Activated naive CD8-positive, alpha-beta T cell (primary cell): ENCODE measurements at regions not wholly inside any gene's neighbourhood (a gene's known extent, or its start where the extent isn't known, plus 50 kb on each side); places are given as distances from the start of the nearest gene placed in this dataset.
"Not testable (repeated sequence)": the region's sequence is repeated elsewhere in the genome, so short reads cannot be mapped to it uniquely, and the experiment has no call there.

Experiments
- H3K27ac Mint-ChIP-seq: one replicate; pipeline ENCODE4 v1.8.0; 2021; ENCODE audit warnings: mixed read lengths
- H3K27me3 Mint-ChIP-seq: one replicate; pipeline ENCODE4 v1.8.0; 2021; ENCODE audit warnings: mixed read lengths
- H3K36me3 Mint-ChIP-seq: one replicate; pipeline ENCODE4 v1.8.0; 2021; ENCODE audit warnings: mixed read lengths
- H3K4me1 Mint-ChIP-seq: one replicate; pipeline ENCODE4 v1.8.0; 2021; ENCODE audit warnings: low read depth, mixed read lengths
- H3K4me3 Mint-ChIP-seq: one replicate; pipeline ENCODE4 v1.8.0; 2021; ENCODE audit warnings: mild to moderate bottlenecking, mixed read lengths
- H3K9me3 Mint-ChIP-seq: one replicate; pipeline ENCODE4 v1.8.0; 2021; ENCODE audit warnings: low read depth, mixed read lengths

DNA sequence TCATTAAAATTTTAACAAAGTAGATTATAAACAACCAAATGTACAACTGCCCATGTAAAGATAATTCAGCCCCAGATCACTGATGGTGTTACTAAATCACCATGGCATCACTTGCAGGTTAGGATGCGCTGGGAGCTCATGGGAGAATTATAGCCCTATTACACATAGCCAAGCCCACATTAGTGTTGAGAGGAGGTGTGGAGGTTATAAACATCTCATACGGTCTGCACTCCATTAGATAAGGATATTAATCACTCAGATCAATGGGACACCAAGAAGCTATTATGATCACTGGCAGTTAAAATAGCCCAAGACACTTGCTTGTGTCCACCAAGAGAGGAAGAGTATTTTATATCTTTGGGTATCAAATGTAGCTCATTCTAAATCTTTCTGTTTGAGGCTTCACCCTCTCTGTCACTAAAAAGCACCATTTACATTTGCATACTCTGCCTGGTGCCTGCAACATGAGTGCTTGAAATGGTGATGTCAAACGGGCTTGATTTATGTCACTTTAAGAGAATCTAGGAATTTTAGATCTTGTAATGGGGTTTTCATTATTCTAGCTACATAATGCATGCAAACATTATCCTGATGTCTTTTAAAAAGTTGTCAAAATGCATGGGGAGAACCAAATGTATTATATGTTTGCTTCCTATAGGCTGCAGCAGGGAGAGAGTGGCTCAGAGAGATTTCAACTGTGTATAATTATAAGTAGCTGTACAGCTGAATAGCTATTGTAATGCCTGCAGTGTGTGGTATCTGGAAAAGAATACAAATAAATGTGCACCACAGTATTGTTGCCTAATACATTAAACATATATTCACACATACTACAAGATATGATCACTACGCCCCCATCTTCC, 654.1 kb upstream of the MARCKS start:
- H3K36me3 Mint-ChIP-seq: no peaks in the 10 kb centered on the region
- H3K27ac Mint-ChIP-seq: no peak overlapping the region
- no peaks in the 10 kb centered on the region for H3K4me1 Mint-ChIP-seq
- H3K4me3 Mint-ChIP-seq: no peak overlapping the region
- H3K9me3 Mint-ChIP-seq: peaks cover 5% of the 10 kb centered on the region
- no peaks in the 10 kb centered on the region for H3K27me3 Mint-ChIP-seq

DNA sequence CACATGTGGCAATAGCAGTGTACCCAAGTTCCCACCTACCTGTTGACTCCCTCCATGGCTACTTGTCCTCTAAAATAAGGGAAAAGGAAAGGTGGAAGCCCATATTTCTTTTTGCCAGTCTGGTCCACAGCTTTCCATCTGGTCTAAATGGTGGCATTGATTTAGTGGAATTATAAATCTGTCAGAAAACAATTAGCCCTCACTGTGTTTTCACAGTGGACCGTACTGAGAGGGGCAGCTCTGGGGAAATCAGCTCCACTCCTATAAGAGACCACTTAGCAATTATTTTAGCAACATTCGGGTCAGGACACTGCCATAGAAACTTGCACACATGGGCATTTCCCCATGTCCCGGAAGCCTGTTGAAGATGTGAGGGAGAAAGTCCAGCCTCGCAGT, 653.4 kb upstream of the MARCKS start:
- Mint-ChIP-seq H3K36me3 (no peaks in the 10 kb centered on the region), H3K27ac (no peak overlapping the region), H3K27me3 (no peaks in the 10 kb centered on the region)

DNA sequence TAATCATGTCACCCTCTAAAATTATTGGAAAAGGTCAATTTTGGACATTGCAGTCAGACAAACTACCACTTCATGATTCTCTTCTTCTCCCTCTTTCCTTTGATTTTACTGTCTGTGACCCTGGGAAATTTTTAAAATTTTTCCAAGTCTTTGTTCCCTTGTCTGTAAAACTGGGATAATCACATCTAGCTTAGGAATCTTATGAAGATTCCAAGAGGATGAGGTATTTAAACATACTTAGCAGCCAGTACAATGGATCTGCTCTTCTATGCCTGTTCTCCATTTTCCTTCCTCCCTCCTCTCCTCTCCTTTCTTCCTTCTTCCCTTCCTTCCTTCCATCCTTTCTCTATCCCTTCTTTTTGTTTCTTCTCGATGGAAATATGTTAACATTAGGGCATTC, 651.6 kb upstream of the MARCKS start:
- Mint-ChIP-seq H3K9me3 (peaks cover 5% of the 10 kb centered on the region), H3K36me3 (no peaks in the 10 kb centered on the region), H3K27ac (no peak overlapping the region), H3K27me3 (no peaks in the 10 kb centered on the region), H3K4me3 (no peak overlapping the region), H3K4me1 (no peaks in the 10 kb centered on the region)

More for the DNA sequence above, 653.4 kb upstream of the MARCKS start:
- no peak overlapping the region for H3K4me3 Mint-ChIP-seq
- no peaks in the 10 kb centered on the region for H3K4me1 Mint-ChIP-seq
- peaks cover 5% of the 10 kb centered on the region for H3K9me3 Mint-ChIP-seq

DNA sequence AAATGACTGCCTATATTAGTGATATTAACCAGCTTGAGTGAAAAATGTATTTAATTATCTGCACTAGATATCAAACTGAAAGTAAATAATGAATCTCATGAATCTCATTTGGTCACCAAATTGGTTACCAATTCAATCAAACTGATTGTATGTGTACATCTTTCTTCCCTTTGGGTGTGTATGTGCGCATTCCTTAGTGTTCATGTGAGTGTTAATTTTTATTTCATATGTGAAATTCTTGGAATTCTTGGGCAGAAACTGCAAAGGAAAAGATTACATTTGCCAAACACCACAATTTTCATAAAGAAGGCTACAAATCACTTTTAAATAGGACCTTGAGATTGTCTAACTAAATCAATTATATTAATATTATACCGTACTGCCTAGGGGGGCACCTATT, 648.4 kb upstream of the MARCKS start:
- H3K27ac Mint-ChIP-seq: no peak overlapping the region
- H3K9me3 Mint-ChIP-seq: peaks cover 5% of the 10 kb centered on the region
- H3K4me3 Mint-ChIP-seq: no peak overlapping the region
- no peaks in the 10 kb centered on the region for H3K4me1 Mint-ChIP-seq
- H3K36me3 Mint-ChIP-seq: no peaks in the 10 kb centered on the region
- H3K27me3 Mint-ChIP-seq: no peaks in the 10 kb centered on the region

DNA sequence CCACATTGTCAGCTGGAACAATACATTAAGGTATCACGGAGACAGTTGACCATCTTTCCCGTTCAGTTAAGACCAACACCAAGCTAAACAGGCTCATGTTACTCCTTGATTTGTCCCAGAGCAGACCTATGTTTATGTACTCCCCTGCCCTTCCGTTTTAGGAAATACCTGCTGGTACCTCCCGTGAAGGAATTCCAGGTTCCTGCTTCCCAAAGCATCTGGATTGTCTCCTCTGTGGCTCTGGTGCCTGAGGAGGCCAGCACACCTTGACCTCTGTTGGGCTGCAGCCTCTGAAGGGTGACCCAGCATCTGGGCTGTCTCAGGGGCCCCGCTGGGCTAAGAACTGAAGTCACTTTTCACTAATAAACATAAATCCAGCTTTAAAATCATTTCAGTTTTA, 647.8 kb upstream of the MARCKS start:
- Mint-ChIP-seq H3K36me3 (no peaks in the 10 kb centered on the region), H3K27ac (no peak overlapping the region), H3K27me3 (no peaks in the 10 kb centered on the region), H3K4me3 (no peak overlapping the region), H3K9me3 (peaks cover 5% of the 10 kb centered on the region), H3K4me1 (no peaks in the 10 kb centered on the region)

DNA sequence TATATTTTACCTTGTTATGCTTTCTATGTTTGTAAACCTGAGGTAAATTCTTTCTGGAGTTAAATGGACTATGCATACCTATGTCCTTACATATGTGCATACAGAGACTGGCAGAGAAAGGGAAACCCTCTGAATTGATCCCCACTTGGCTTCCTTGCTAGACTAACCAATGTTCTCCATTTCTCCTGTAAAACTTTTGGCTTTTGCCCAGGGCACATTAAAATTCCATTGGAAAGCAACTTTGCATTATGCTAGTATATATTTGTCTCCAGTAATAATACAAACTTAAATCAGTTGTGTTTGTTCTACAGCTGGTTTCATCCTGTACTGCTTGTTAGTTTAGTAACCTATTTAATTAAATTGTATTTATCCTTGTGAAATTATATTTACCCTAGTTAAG, 646.0 kb upstream of the MARCKS start:
- H3K4me1 Mint-ChIP-seq: no peaks in the 10 kb centered on the region
- H3K4me3 Mint-ChIP-seq: no peak overlapping the region
- no peaks in the 10 kb centered on the region for H3K9me3 Mint-ChIP-seq
- H3K36me3 Mint-ChIP-seq: no peaks in the 10 kb centered on the region
- H3K27me3 Mint-ChIP-seq: no peaks in the 10 kb centered on the region
- no peak overlapping the region for H3K27ac Mint-ChIP-seq

DNA sequence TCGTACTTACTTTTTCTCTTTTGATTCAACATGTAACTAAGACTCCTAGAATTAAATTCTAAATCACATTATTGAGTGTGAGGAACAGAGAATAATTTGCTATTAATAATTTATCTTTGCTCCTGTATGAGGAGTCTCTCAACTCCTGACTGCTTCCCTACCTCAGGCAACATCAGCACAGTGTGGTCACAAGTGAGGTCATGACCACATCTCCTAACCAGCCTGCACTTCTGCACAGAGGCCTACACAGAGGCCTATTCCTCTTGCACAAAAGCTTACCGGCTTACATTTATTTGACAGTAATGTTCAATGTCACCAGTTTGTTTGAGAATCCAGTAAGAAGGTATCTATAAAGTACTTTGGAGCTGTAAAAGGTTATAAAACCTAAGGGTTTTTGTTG, 637.4 kb upstream of the MARCKS start:
- no peak overlapping the region for H3K27ac Mint-ChIP-seq
- H3K4me3 Mint-ChIP-seq: no peak overlapping the region
- H3K36me3 Mint-ChIP-seq: no peaks in the 10 kb centered on the region
- H3K9me3 Mint-ChIP-seq: peaks cover 4% of the 10 kb centered on the region
- no peaks in the 10 kb centered on the region for H3K27me3 Mint-ChIP-seq
- H3K4me1 Mint-ChIP-seq: no peaks in the 10 kb centered on the region

DNA sequence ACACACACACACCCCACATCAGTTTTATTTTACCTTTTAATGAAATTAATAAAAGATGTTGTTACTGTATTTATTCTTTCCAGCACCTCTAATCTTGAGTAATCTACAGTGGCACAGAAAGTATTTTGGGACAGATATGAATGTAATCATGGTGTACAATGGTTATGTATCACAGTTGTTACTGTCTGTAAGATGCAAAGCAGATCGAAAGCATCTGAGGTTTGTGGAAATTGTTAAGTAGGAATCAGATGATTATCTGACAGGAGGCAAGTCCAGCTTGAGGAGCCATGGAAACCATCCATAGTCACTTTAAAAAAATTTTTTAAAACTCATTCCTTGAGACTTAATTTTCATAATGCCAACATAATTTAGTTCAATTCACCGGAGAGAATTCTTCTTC, 636.3 kb upstream of the MARCKS start:
- Mint-ChIP-seq H3K27ac (no peak overlapping the region), H3K36me3 (no peaks in the 10 kb centered on the region), H3K4me1 (no peaks in the 10 kb centered on the region), H3K4me3 (no peak overlapping the region), H3K27me3 (no peaks in the 10 kb centered on the region), H3K9me3 (peaks cover 4% of the 10 kb centered on the region)

DNA sequence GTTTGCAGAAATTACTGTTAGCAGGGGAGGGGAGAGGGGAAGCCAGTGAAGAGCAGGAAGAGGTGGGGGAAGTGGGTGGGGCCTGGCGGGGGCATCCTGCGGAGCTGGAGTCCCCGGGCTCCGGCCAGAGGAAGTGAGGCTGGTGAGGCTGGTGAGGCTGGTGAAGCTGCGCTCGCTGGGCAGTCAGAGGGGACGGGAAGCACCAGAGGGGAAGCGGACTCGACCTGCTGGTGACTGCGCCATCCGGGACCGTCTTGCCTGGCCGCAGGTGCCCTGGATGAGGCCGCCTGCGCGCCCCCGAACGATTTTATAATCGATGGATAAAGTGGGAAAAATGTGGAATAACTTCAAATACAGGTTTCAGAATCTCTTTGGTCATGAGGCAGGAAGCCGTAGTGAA, 635.3 kb upstream of the MARCKS start:
- no peaks in the 10 kb centered on the region for H3K4me1 Mint-ChIP-seq
- H3K36me3 Mint-ChIP-seq: no peaks in the 10 kb centered on the region
- H3K27me3 Mint-ChIP-seq: no peaks in the 10 kb centered on the region
- no peak overlapping the region for H3K27ac Mint-ChIP-seq
- H3K9me3 Mint-ChIP-seq: peaks cover 4% of the 10 kb centered on the region
- H3K4me3 Mint-ChIP-seq: no peak overlapping the region

DNA sequence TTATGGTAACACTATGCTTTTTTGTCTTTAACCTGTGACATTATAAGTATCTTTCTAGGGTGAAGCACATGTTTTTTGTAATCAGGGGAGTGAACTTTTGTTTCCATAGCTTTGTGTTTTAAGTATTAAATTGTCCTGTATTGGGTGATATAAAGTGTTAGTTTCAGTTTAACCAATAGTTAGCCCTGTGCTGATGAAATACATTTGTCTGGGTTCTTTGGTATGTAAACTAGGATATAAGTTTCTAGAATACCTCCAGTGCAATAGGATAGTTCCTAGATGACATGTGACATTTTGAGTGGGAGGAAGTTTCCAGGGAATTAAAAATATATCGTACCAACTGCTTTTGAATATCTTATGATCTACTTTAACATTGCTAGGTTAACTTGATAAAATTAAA, 611.0 kb upstream of the MARCKS start:
- Mint-ChIP-seq H3K36me3 (no peaks in the 10 kb centered on the region), H3K4me1 (no peaks in the 10 kb centered on the region), H3K27ac (no peak overlapping the region), H3K27me3 (no peaks in the 10 kb centered on the region), H3K9me3 (no peaks in the 10 kb centered on the region), H3K4me3 (no peak overlapping the region)

DNA sequence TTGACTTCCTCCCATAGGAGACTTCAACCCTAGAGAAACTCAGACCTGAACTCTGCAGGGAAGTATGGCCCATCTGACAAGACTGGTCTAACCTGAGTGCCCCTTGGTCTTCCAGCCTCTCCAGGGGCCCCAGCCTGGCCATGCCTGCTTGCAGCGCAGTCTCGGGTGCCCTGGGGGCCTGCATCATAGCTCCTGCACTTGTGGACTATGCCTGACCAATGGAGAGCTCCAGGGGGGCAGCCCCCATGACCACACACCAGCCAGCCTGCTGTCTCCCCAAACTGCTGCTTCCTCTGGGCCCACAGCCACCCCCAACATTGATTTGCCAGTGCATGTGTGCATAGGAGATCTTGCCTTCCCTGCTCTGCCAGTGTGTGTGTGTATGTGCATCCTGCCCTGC, 608.6 kb upstream of the MARCKS start:
- Mint-ChIP-seq H3K27me3 (no peaks in the 10 kb centered on the region), H3K4me1 (no peaks in the 10 kb centered on the region), H3K27ac (no peak overlapping the region), H3K36me3 (no peaks in the 10 kb centered on the region), H3K9me3 (peaks cover 8% of the 10 kb centered on the region), H3K4me3 (no peak overlapping the region)

DNA sequence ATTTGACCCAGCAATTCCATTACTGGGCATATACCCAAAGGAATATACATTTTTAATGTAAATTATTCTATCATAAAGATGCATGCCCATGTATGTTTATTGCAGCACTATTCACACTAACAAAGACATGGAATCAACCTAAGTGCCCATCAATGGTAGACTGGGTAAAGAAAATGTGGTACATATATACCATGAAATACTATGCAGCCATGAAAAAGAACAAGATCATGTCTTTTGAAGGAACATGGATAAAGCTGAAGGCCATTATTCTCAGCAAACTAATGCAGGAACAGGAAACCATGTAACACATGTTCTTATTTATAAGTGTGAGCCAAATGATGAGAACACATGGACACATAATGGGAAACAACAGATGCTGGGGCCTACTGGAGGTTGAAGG, 603.0 kb upstream of the MARCKS start:
- H3K27ac Mint-ChIP-seq, H3K27me3 Mint-ChIP-seq, H3K4me3 Mint-ChIP-seq, H3K4me1 Mint-ChIP-seq, H3K36me3 Mint-ChIP-seq: not testable (repeated sequence)
- peaks cover 12% of the 10 kb centered on the region for H3K9me3 Mint-ChIP-seq

DNA sequence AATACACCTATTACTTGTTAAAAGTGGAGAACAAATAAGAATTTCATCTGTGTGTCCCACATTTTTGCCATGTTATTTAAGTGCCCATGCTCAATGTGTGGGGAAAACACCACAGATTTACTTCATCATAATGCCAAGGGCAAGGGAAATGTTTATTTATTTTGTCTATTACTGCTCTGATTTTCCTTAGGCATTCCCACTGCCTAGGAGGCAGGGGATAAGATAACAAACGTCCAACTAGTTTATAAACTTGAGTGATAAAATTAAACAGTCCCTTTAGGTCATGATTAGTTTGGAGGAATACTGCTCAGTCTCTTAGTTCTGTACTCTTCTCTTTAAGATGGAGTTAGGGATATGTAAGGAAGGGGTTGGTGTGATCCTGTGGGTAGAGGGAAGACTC, 598.4 kb upstream of the MARCKS start:
- H3K9me3 Mint-ChIP-seq: peaks cover 2% of the 10 kb centered on the region
- H3K36me3 Mint-ChIP-seq: no peaks in the 10 kb centered on the region
- no peak overlapping the region for H3K27ac Mint-ChIP-seq

DNA sequence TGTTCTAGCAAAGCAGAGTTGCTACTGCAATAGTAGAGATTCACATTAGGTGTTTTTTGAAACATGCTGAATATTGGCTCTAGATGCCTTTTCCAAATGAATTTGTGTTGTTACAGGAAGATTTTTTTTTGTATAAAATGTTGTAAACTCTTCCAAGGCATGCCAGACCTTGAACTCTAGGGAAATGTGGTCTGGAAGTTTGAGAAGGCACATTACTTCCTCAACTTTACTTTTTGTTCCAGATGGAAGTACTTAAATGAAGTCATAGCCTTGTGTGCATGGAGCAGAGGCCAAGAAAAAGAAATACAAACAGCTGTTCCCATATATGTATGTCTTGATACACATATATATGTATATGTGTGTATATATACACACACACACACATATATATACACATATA, 585.7 kb upstream of the MARCKS start:
- H3K36me3 Mint-ChIP-seq: no peaks in the 10 kb centered on the region

More for the DNA sequence above, 598.4 kb upstream of the MARCKS start:
- no peak overlapping the region for H3K4me3 Mint-ChIP-seq
- no peaks in the 10 kb centered on the region for H3K27me3 Mint-ChIP-seq
- no peaks in the 10 kb centered on the region for H3K4me1 Mint-ChIP-seq

DNA sequence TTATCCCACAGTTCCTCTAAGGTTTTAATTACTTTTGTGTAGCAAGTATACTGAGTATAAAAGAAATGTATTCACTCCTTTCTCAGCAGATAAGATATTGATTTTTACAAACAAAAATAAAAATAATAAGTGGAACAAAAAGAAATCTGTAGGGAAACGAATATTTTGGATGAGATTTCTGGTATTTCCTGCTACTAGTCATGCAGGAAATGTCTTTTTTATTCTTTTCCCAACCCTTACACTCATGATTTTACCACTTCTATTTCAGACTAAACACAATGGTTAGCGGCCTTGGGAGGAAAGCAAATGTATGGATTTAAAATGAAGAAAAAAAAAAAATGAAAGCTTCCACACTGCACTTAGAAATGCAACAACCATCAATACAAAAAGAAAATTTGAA, 580.5 kb upstream of the MARCKS start:
- H3K9me3 Mint-ChIP-seq: no peaks in the 10 kb centered on the region
- no peaks in the 10 kb centered on the region for H3K4me1 Mint-ChIP-seq

More for the DNA sequence above, 585.7 kb upstream of the MARCKS start:
- Mint-ChIP-seq H3K27me3 (no peaks in the 10 kb centered on the region), H3K4me3 (no peak overlapping the region), H3K27ac (no peak overlapping the region), H3K4me1 (no peaks in the 10 kb centered on the region), H3K9me3 (peaks cover 23% of the 10 kb centered on the region)

DNA sequence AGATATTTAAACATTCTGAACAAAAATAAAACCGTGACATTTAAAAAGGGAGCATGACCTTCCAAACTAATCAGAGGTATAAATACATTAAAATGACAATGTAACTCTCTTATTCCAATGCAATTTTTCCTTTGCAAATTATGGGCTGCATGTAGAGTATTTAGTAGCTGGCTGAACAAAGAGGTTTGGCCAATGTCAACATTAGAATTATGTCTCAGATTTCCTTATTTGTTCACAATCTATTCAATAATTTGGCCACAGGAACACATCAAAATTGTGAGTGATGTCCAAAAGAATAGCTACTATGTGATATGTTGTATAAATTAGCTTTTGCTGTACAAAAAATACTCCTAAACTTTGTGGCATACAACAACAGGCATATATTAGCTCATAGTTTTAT, 580.0 kb upstream of the MARCKS start:
- Mint-ChIP-seq H3K4me3 (no peak overlapping the region), H3K9me3 (no peaks in the 10 kb centered on the region), H3K4me1 (no peaks in the 10 kb centered on the region), H3K27ac (no peak overlapping the region), H3K36me3 (no peaks in the 10 kb centered on the region), H3K27me3 (no peaks in the 10 kb centered on the region)

More for the DNA sequence above, 580.5 kb upstream of the MARCKS start:
- Mint-ChIP-seq H3K4me3 (no peak overlapping the region), H3K27ac (no peak overlapping the region), H3K27me3 (no peaks in the 10 kb centered on the region), H3K36me3 (no peaks in the 10 kb centered on the region)
